ENCODE measurements at regions not wholly inside any gene's neighbourhood (a gene's known extent, or its start where the extent isn't known, plus 50 kb on each side); places are given as distances from the start of the nearest gene placed in this dataset.

- H3K4me3 ChIP-seq (ENCODE audit: low read length in 2 of 2): no peak overlapping the region
- no peaks in the 10 kb centered on the region for H3K27me3 ChIP-seq (ENCODE audit: control insufficient read depth in 1 of 2, insufficient read depth in 2 of 2, low read length in 2 of 2)
- H3K36me3 ChIP-seq (ENCODE audit: control insufficient read depth in 2 of 2, insufficient read depth in 2 of 2, low read length in 2 of 2): no peaks in the 10 kb centered on the region
- H3K9me3 ChIP-seq (ENCODE audit: control insufficient read depth in 2 of 2, low read length in 2 of 2): no peaks in the 10 kb centered on the region
- no peak overlapping the region for H3K9ac ChIP-seq (ENCODE audit: low read length in 2 of 2)
- no peaks in the 10 kb centered on the region for H3K4me1 ChIP-seq (ENCODE audit: control insufficient read depth, insufficient read depth, low read length)
- H3K27ac ChIP-seq (ENCODE audit: low read length): no peak overlapping the region
Observed at GRCh38 chr6:9464583-9464982, 950.3 kb downstream of the TFAP2A start.

- Histone ChIP-seq H3K27me3 (ENCODE audit: control insufficient read depth in 1 of 2, insufficient read depth in 2 of 2, low read length in 2 of 2) (no peaks in the 10 kb centered on the region), H3K4me1 (ENCODE audit: control insufficient read depth, insufficient read depth, low read length) (no peaks in the 10 kb centered on the region), H3K36me3 (ENCODE audit: control insufficient read depth in 2 of 2, insufficient read depth in 2 of 2, low read length in 2 of 2) (no peaks in the 10 kb centered on the region), H3K9me3 (ENCODE audit: control insufficient read depth in 2 of 2, low read length in 2 of 2) (no peaks in the 10 kb centered on the region), H3K9ac (ENCODE audit: low read length in 2 of 2) (no peak overlapping the region), H3K4me3 (ENCODE audit: low read length in 2 of 2) (no peak overlapping the region), H3K27ac (ENCODE audit: low read length) (no peak overlapping the region)
Observed at GRCh38 chr6:9463311-9463710, 951.6 kb downstream of the TFAP2A start.

GRCh38 chr6:9461188-9461587 lies 953.7 kb downstream of the TFAP2A start:
- H3K27me3 ChIP-seq (ENCODE audit: control insufficient read depth in 1 of 2, insufficient read depth in 2 of 2, low read length in 2 of 2): no peaks in the 10 kb centered on the region
- no peak overlapping the region for H3K9ac ChIP-seq (ENCODE audit: low read length in 2 of 2)
- no peak overlapping the region for H3K4me3 ChIP-seq (ENCODE audit: low read length in 2 of 2)
- no peak overlapping the region for H3K27ac ChIP-seq (ENCODE audit: low read length)
- H3K4me1 ChIP-seq (ENCODE audit: control insufficient read depth, insufficient read depth, low read length): no peaks in the 10 kb centered on the region
- no peaks in the 10 kb centered on the region for H3K9me3 ChIP-seq (ENCODE audit: control insufficient read depth in 2 of 2, low read length in 2 of 2)
- H3K36me3 ChIP-seq (ENCODE audit: control insufficient read depth in 2 of 2, insufficient read depth in 2 of 2, low read length in 2 of 2): no peaks in the 10 kb centered on the region

GRCh38 chr6:9458424-9458823 lies 956.5 kb downstream of the TFAP2A start:
- Histone ChIP-seq H3K9me3 (ENCODE audit: control insufficient read depth in 2 of 2, low read length in 2 of 2) (no peaks in the 10 kb centered on the region), H3K27ac (ENCODE audit: low read length) (no peak overlapping the region), H3K27me3 (ENCODE audit: control insufficient read depth in 1 of 2, insufficient read depth in 2 of 2, low read length in 2 of 2) (no peaks in the 10 kb centered on the region), H3K4me3 (ENCODE audit: low read length in 2 of 2) (no peak overlapping the region), H3K4me1 (ENCODE audit: control insufficient read depth, insufficient read depth, low read length) (no peaks in the 10 kb centered on the region), H3K9ac (ENCODE audit: low read length in 2 of 2) (no peak overlapping the region), H3K36me3 (ENCODE audit: control insufficient read depth in 2 of 2, insufficient read depth in 2 of 2, low read length in 2 of 2) (no peaks in the 10 kb centered on the region)

- no peak overlapping the region for H3K4me3 ChIP-seq (ENCODE audit: low read length in 2 of 2)
- no peaks in the 10 kb centered on the region for H3K4me1 ChIP-seq (ENCODE audit: control insufficient read depth, insufficient read depth, low read length)
- H3K27ac ChIP-seq (ENCODE audit: low read length): no peak overlapping the region
- H3K36me3 ChIP-seq (ENCODE audit: control insufficient read depth in 2 of 2, insufficient read depth in 2 of 2, low read length in 2 of 2): no peaks in the 10 kb centered on the region
- no peak overlapping the region for H3K9ac ChIP-seq (ENCODE audit: low read length in 2 of 2)
- no peaks in the 10 kb centered on the region for H3K27me3 ChIP-seq (ENCODE audit: control insufficient read depth in 1 of 2, insufficient read depth in 2 of 2, low read length in 2 of 2)
- H3K9me3 ChIP-seq (ENCODE audit: control insufficient read depth in 2 of 2, low read length in 2 of 2): peaks cover 0 to 2% of the 10 kb centered on the region in 2 donors
Observed at GRCh38 chr6:9455864-9456658, 958.8 kb downstream of the TFAP2A start.

GRCh38 chr6:9439621-9440330 lies 975.1 kb downstream of the TFAP2A start:
- no peaks in the 10 kb centered on the region for H3K4me1 ChIP-seq (ENCODE audit: control insufficient read depth, insufficient read depth, low read length)
- no peaks in the 10 kb centered on the region for H3K36me3 ChIP-seq (ENCODE audit: control insufficient read depth in 2 of 2, insufficient read depth in 2 of 2, low read length in 2 of 2)
- H3K27me3 ChIP-seq (ENCODE audit: control insufficient read depth in 1 of 2, insufficient read depth in 2 of 2, low read length in 2 of 2): no peaks in the 10 kb centered on the region
- H3K4me3 ChIP-seq (ENCODE audit: low read length in 2 of 2): no peak overlapping the region
- no peak overlapping the region for H3K27ac ChIP-seq (ENCODE audit: low read length)
- no peak overlapping the region for H3K9ac ChIP-seq (ENCODE audit: low read length in 2 of 2)
- H3K9me3 ChIP-seq (ENCODE audit: control insufficient read depth in 2 of 2, low read length in 2 of 2): no peaks in the 10 kb centered on the region

- H3K9ac ChIP-seq (ENCODE audit: low read length in 2 of 2): no peak overlapping the region
- no peaks in the 10 kb centered on the region for H3K27me3 ChIP-seq (ENCODE audit: control insufficient read depth in 1 of 2, insufficient read depth in 2 of 2, low read length in 2 of 2)
- no peaks in the 10 kb centered on the region for H3K9me3 ChIP-seq (ENCODE audit: control insufficient read depth in 2 of 2, low read length in 2 of 2)
Observed at GRCh38 chr6:9437836-9438235, 977.0 kb downstream of the TFAP2A start.

GRCh38 chr6:9435281-9435680 lies 979.6 kb downstream of the TFAP2A start:
- Histone ChIP-seq H3K4me1 (ENCODE audit: control insufficient read depth, insufficient read depth, low read length) (no peaks in the 10 kb centered on the region), H3K9ac (ENCODE audit: low read length in 2 of 2) (no peak overlapping the region), H3K27me3 (ENCODE audit: control insufficient read depth in 1 of 2, insufficient read depth in 2 of 2, low read length in 2 of 2) (no peaks in the 10 kb centered on the region), H3K27ac (ENCODE audit: low read length) (no peak overlapping the region), H3K36me3 (ENCODE audit: control insufficient read depth in 2 of 2, insufficient read depth in 2 of 2, low read length in 2 of 2) (no peaks in the 10 kb centered on the region), H3K4me3 (ENCODE audit: low read length in 2 of 2) (no peak overlapping the region), H3K9me3 (ENCODE audit: control insufficient read depth in 2 of 2, low read length in 2 of 2) (no peaks in the 10 kb centered on the region)

More at GRCh38 chr6:9437836-9438235, 977.0 kb downstream of the TFAP2A start:
- H3K4me1 ChIP-seq (ENCODE audit: control insufficient read depth, insufficient read depth, low read length): no peaks in the 10 kb centered on the region
- H3K27ac ChIP-seq (ENCODE audit: low read length): no peak overlapping the region
- no peak overlapping the region for H3K4me3 ChIP-seq (ENCODE audit: low read length in 2 of 2)
- no peaks in the 10 kb centered on the region for H3K36me3 ChIP-seq (ENCODE audit: control insufficient read depth in 2 of 2, insufficient read depth in 2 of 2, low read length in 2 of 2)

- Histone ChIP-seq H3K9me3 (ENCODE audit: control insufficient read depth in 2 of 2, low read length in 2 of 2) (no peaks in the 10 kb centered on the region), H3K27me3 (ENCODE audit: control insufficient read depth in 1 of 2, insufficient read depth in 2 of 2, low read length in 2 of 2) (no peaks in the 10 kb centered on the region), H3K4me1 (ENCODE audit: control insufficient read depth, insufficient read depth, low read length) (no peaks in the 10 kb centered on the region), H3K4me3 (ENCODE audit: low read length in 2 of 2) (no peak overlapping the region), H3K36me3 (ENCODE audit: control insufficient read depth in 2 of 2, insufficient read depth in 2 of 2, low read length in 2 of 2) (no peaks in the 10 kb centered on the region), H3K27ac (ENCODE audit: low read length) (no peak overlapping the region), H3K9ac (ENCODE audit: low read length in 2 of 2) (no peak overlapping the region)
Observed at GRCh38 chr6:9431945-9432344, 982.9 kb downstream of the TFAP2A start.

- Histone ChIP-seq H3K9me3 (ENCODE audit: control insufficient read depth in 2 of 2, low read length in 2 of 2) (no peaks in the 10 kb centered on the region), H3K4me3 (ENCODE audit: low read length in 2 of 2) (no peak overlapping the region), H3K27me3 (ENCODE audit: control insufficient read depth in 1 of 2, insufficient read depth in 2 of 2, low read length in 2 of 2) (no peaks in the 10 kb centered on the region), H3K36me3 (ENCODE audit: control insufficient read depth in 2 of 2, insufficient read depth in 2 of 2, low read length in 2 of 2) (no peaks in the 10 kb centered on the region), H3K4me1 (ENCODE audit: control insufficient read depth, insufficient read depth, low read length) (no peaks in the 10 kb centered on the region), H3K9ac (ENCODE audit: low read length in 2 of 2) (no peak overlapping the region), H3K27ac (ENCODE audit: low read length) (no peak overlapping the region)
Observed at GRCh38 chr6:9428421-9429172, 986.3 kb downstream of the TFAP2A start.

Data from stomach smooth muscle (tissue), 2 donors.